Activated naive CD4-positive, alpha-beta T cell treated with anti-CD3 and anti-CD28 coated beads, Interleukin-2, amount 10 ng/mL, durations not matched to agents 7 days and 5 days (primary cell): ENCODE measurements at regions not wholly inside any gene's neighbourhood (a gene's known extent, or its start where the extent isn't known, plus 50 kb on each side); places are given as distances from the start of the nearest gene placed in this dataset.
"Not testable (repeated sequence)": the region's sequence is repeated elsewhere in the genome, so short reads cannot be mapped to it uniquely, and the experiment has no call there.

Source experiments
- CTCF ChIA-PET: fragments of 350-600 bp; sonication (Branson Sonifier 250); formaldehyde crosslinking; loops from one replicate; lab custom pipeline; 2021; ENCODE audit warnings: antibody characterized with exemption; lab: Charles Lee
- DNase-seq: peaks from one replicate; pipeline ENCODE4 v3.0.0-alpha.2; 2020
- H3K27ac Mint-ChIP-seq: one replicate; pipeline ENCODE4 v1.8.0; 2021; ENCODE audit warnings: mild to moderate bottlenecking, moderate library complexity, mixed read lengths
- H3K27me3 Mint-ChIP-seq: one replicate; pipeline ENCODE4 v1.8.0; 2021; ENCODE audit warnings: mild to moderate bottlenecking, mixed read lengths
- H3K36me3 Mint-ChIP-seq: one replicate; pipeline ENCODE4 v1.8.0; 2021; ENCODE audit warnings: mixed read lengths
- H3K4me1 Mint-ChIP-seq: one replicate; pipeline ENCODE4 v1.8.0; 2021; ENCODE audit warnings: mixed read lengths
- H3K4me3 Mint-ChIP-seq: one replicate; pipeline ENCODE4 v1.8.0; 2021; ENCODE audit warnings: mild to moderate bottlenecking, moderate library complexity, mixed read lengths
- H3K9me3 Mint-ChIP-seq: one replicate; pipeline ENCODE4 v1.8.0; 2021; ENCODE audit warnings: mixed read lengths

DNA sequence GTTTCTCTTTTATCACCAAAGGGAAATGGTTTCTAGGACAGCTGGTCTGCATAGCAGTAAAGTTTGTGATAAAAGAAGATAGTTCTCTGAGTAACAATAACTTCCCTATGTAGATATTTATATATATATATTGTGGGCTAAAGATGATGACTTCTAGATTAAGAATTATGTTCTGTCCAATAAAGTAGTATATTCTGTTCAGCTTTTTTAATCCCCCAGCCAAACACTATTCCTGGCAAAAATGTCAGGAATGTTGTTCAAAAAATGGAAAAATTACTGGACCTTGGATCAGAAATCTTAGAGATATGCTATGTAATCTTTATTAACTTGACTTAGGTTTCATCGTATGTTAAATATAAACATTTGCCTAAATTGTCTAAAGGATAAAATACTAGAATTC lies 136.3 kb upstream of the GNAI1 start:
- Mint-ChIP-seq H3K27me3 (no peaks in the 10 kb centered on the region), H3K27ac (no peak overlapping the region), H3K9me3 (no peaks in the 10 kb centered on the region), H3K4me3 (no peak overlapping the region), H3K4me1 (no peaks in the 10 kb centered on the region), H3K36me3 (no peaks in the 10 kb centered on the region)
- CTCF ChIA-PET: no interaction called here
- DNase-seq: no peak

DNA sequence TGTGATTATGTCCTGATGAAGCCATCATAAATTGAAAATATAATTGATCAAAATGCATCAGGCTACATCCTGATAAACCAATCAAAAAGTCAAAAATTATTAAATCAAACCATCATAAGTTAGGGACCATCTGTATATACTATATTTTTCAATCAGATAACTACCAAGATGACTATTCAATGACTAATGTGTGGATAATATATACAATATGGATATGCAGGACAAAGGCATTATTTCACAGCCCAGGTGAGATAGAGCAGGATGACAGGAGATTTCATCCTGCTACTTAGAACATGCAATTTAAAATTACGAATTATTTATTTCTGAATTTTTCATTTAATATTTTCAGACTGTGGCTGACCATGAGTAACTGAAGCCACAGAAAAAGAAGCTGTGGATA lies 137.3 kb upstream of the GNAI1 start:
- Mint-ChIP-seq H3K9me3 (no peaks in the 10 kb centered on the region), H3K4me3 (no peak overlapping the region), H3K27ac (no peak overlapping the region), H3K27me3 (no peaks in the 10 kb centered on the region), H3K36me3 (no peaks in the 10 kb centered on the region), H3K4me1 (no peaks in the 10 kb centered on the region)
- CTCF ChIA-PET: no interaction called here
- DNase-seq: no peak

DNA sequence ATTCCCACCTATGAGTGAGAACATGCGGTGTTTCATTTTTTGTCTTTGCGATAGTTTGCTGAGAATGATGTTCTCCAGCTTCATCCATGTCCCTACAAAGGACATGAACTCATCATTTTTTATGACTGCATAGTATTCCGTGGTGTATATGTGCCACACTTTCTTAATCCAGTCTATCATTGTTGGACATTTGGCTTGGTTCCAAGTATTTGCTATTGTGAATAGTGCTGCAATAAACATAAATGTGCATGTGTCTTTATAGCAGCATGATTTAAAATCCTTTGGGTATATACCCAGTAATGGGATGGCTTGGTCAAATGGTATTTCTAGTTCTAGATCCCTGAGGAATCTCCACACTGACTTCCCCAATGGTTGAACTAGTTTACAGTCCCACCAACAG lies 138.9 kb upstream of the GNAI1 start:
- H3K4me1 Mint-ChIP-seq, DNase-seq, H3K27ac Mint-ChIP-seq, CTCF ChIA-PET, H3K36me3 Mint-ChIP-seq, H3K9me3 Mint-ChIP-seq, H3K27me3 Mint-ChIP-seq, H3K4me3 Mint-ChIP-seq: not testable (repeated sequence)

DNA sequence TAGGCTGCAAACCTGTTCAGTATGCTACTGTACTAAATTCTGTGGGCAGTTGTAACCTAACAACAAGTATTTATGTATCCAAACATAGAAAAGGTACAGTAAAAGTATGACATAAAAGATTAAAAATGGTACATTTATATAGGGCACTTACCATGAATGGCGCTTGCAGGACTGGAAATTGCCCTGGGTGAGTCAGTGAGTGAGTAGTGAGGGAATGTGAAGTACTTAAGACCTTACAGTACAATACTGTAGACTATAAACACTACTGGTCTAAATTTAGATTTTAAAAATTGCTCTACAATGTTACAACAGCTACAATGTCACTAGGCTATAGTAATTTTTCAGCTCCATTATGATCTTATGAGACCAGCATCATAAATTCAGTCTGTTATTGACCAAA lies 146.0 kb upstream of the GNAI1 start:
- Mint-ChIP-seq H3K36me3 (no peaks in the 10 kb centered on the region), H3K4me3 (no peak overlapping the region), H3K27ac (no peak overlapping the region), H3K27me3 (no peaks in the 10 kb centered on the region), H3K4me1 (no peaks in the 10 kb centered on the region), H3K9me3 (no peaks in the 10 kb centered on the region)
- DNase-seq: no peak
- CTCF ChIA-PET: no interaction called here

DNA sequence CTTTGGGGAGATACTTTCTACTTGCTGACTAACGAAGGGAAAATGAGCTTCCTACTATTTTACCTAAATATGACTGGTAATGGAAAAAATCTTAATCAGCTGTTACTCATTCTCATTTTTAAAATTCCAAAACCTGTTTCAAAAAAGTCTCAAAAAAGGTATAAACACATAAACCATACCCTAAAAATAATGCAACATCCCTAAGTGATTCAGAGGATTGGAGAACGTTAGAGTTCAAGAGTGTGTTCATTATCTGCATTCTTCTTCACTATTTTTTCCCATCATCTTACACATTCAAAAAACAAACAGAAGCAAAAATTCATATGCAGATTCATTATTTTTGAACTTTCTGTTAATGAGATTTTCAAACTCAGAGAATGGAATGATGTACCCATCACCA lies 150.4 kb upstream of the GNAI1 start:
- Mint-ChIP-seq H3K9me3 (no peaks in the 10 kb centered on the region), H3K27ac (no peak overlapping the region), H3K4me3 (no peak overlapping the region), H3K4me1 (no peaks in the 10 kb centered on the region), H3K36me3 (no peaks in the 10 kb centered on the region), H3K27me3 (no peaks in the 10 kb centered on the region)
- no peak for DNase-seq
- CTCF ChIA-PET: no interaction called here

DNA sequence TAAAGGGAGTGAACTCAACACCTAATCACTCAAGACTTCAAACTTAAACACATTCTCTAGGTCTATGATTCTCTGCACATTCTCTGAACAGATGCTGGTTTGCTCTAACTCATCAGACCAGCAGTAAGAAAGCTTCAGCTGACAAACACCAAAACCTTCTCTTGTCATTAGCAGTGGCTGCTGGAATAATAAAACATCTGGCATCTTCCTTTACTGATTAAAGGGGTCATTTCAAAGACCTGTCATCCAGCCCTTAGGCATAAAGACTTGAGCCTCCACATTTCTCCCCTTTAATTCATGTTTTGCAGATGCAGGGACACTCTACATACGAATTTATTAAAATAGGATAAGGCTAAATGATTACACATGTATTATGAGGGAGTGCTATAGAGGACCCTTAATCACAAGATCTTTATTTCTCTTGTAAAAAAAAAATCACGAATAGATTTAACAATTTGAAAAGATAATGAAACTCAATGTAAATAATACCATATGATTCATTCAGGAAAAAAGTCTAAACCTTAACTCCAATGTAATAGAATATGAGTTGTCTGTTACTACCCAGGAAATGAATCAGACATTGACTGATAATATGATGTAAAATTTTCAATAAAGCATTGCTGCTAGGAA lies 152.4 kb upstream of the GNAI1 start:
- CTCF ChIA-PET: no interaction called here
- Mint-ChIP-seq H3K4me1 (no peaks in the 10 kb centered on the region), H3K4me3 (no peak overlapping the region), H3K36me3 (no peaks in the 10 kb centered on the region), H3K27me3 (no peaks in the 10 kb centered on the region), H3K27ac (no peak overlapping the region), H3K9me3 (no peaks in the 10 kb centered on the region)
- DNase-seq: no peak

DNA sequence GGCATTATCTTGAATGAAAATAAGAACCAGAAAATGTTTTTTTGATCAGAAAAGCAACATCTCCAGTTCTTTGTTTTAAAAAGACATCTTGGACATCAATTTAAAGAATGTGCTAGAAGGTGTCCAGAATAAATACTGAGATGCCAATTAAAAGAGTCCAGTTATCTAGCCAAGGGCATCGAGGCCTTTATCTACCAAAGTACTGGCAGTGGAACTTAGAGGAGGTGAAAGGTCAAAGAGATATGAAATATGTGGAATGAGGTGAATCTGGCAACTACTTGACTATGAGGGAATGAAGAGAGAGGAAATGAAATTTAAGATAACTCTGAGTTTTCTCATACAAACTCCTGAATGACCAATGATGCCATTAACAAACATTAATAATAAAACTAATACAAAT lies 154.3 kb upstream of the GNAI1 start:
- no peaks in the 10 kb centered on the region for H3K36me3 Mint-ChIP-seq
- peaks cover 9% of the 10 kb centered on the region for H3K9me3 Mint-ChIP-seq
- H3K27me3 Mint-ChIP-seq: no peaks in the 10 kb centered on the region
- peaks cover 11% of the 10 kb centered on the region for H3K4me1 Mint-ChIP-seq
- no peak overlapping the region for H3K27ac Mint-ChIP-seq
- H3K4me3 Mint-ChIP-seq: no peak overlapping the region
- DNase-seq: no peak
- CTCF ChIA-PET: no interaction called here

DNA sequence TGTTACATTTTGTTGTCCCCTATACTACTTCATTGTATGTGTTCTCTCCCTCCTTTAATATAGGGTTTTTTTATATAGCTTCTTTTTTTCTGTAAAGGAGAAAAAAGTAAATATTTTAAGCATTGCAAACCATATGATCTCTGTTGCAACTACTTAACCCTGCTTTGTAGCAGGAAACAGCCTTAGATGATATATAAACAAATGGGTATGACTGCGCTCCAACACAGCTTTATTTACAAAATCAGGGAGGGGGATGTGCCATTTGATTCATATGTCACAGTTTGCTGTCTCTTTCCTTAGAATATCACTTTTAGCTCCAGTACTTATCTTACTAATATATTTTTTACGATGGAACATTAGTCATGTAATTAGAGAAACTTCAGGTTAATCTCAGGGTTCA lies 155.2 kb upstream of the GNAI1 start:
- CTCF ChIA-PET: no interaction called here
- Mint-ChIP-seq H3K27ac (no peak overlapping the region), H3K9me3 (peaks cover 9% of the 10 kb centered on the region), H3K4me3 (no peak overlapping the region), H3K4me1 (peaks cover 11% of the 10 kb centered on the region), H3K27me3 (no peaks in the 10 kb centered on the region), H3K36me3 (no peaks in the 10 kb centered on the region)
- DNase-seq: no peak

DNA sequence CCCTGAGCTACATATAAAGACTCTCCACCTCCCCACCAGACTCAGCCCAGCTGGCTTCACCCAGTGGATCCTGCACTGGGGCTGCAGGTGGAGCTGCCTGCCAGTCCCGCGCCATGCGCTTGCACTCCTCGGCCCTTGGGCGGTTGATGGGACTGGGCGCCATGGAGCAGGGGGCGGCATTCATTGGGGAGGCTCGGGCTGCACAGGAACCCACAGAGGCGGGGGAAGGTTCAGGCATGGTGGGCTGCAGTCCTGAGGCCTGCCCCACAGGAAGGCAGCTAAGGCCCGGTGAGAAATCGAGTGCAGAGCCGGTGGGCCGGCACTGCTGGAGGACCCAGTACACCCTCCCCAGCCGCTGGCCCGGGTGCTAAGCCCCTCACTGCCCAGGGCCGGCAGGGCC lies 157.2 kb upstream of the GNAI1 start:
- H3K9me3 Mint-ChIP-seq: peaks cover 9% of the 10 kb centered on the region
- no peak overlapping the region for H3K4me3 Mint-ChIP-seq
- H3K27me3 Mint-ChIP-seq: no peaks in the 10 kb centered on the region
- H3K4me1 Mint-ChIP-seq: peaks cover 11% of the 10 kb centered on the region
- CTCF ChIA-PET: no interaction called here
- no peak for DNase-seq
- no peaks in the 10 kb centered on the region for H3K36me3 Mint-ChIP-seq
- no peak overlapping the region for H3K27ac Mint-ChIP-seq

DNA sequence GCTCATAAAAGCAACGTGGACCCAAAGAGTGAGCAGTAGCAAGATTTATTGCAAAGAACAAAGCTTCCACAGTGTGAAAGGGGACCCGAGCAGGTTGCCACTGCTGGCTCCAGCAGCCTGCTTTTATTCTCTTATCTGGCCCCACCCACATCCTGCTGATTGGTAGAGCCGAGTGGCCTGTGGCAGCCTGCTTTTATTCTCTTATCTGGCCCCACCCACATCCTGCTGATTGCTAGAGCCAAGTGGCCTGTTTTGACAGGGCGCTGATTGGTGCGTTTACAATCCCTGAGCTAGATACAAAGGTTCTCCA lies 158.0 kb upstream of the GNAI1 start:
- H3K4me1 Mint-ChIP-seq: peaks cover 11% of the 10 kb centered on the region
- H3K9me3 Mint-ChIP-seq, H3K27me3 Mint-ChIP-seq, H3K36me3 Mint-ChIP-seq, CTCF ChIA-PET: not testable (repeated sequence)
- H3K4me3 Mint-ChIP-seq: peak overlapping the region; percentile 56
- DNase-seq: peak; percentile 48
- peak overlapping the region; percentile 64 for H3K27ac Mint-ChIP-seq

DNA sequence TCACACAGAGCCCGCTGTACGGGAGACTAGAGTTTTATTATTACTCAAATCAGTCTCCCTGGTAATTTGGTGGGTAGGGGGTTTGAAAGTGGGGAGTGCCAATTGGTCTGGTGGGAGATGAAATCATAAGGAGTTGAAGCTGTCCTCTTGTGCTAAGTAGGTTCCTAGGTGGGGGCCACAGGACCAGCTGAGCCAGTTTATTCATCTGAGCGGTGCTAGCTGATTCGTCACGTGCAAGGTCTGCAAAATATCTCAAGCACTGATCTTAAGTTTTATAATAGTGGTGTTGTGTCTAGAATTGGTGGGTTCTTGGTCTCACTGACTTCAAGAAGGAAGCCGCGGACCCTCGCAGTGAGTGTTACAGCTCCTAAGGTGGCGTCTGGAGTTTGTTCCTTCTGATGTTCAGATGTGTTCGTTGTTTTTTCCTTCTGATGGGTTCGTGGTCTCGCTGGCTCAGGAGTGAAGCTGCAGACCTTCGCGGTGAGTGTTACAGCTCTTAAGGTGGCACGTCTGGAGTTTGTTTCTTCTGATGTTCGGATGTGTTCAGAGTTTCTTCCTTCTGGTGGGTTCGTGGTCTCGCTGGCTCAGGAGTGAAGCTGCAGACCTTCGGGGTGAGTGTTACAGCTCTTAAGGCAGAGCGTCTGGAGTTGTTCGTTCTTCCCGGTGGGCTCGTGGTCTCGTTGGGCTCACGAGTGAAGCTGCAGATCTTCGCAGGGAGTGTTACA lies 158.5 kb upstream of the GNAI1 start:
- H3K27me3 Mint-ChIP-seq, DNase-seq, CTCF ChIA-PET, H3K36me3 Mint-ChIP-seq, H3K9me3 Mint-ChIP-seq: not testable (repeated sequence)
- peaks cover 11% of the 10 kb centered on the region for H3K4me1 Mint-ChIP-seq
- H3K4me3 Mint-ChIP-seq: peak overlapping the region; percentile 56
- H3K27ac Mint-ChIP-seq: peak overlapping the region; percentile 64

DNA sequence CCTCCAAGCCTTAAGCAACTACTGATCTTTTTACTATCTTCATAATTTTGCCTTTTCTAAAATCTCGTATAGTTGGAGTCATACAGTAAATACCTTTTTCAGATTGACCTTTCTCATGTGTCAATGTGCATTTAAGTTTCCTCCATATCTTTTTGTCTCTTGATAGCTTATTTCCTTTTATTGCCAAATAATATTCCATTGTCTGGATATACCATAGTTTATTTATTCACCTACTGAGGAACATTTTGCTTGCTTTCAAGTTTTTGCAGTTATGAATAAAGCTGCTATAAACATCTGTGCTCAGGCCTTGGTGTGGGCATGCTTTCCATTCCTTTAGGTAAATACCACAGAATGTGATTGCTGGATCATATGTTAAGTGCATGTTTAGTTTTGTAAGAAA lies 161.2 kb upstream of the GNAI1 start:
- DNase-seq: no peak
- Mint-ChIP-seq H3K9me3 (peaks cover 9% of the 10 kb centered on the region), H3K4me1 (peaks cover 11% of the 10 kb centered on the region), H3K4me3 (no peak overlapping the region), H3K27me3 (no peaks in the 10 kb centered on the region), H3K27ac (no peak overlapping the region), H3K36me3 (no peaks in the 10 kb centered on the region)
- CTCF ChIA-PET: no interaction called here

DNA sequence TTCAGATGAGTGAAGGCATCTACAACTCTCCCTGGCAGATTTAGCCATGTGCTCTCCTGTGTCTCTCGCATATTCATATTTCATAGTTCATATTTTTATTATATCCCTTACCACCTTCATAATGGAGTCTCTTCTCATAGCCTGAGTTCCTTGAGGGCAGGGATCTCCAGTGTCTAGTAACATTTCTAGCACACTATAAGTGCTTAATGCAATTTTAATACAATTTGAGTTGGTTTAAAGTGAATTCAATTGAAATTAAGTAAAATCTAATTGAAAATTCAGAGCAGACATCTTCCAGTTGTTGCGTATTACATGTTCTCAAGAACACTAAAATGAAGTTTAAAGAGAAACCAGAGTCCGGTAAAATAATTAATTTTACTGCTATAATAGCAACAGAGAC lies 163.6 kb upstream of the GNAI1 start:
- Mint-ChIP-seq H3K9me3 (peaks cover 2% of the 10 kb centered on the region), H3K4me3 (no peak overlapping the region), H3K4me1 (peaks cover 3% of the 10 kb centered on the region), H3K27me3 (no peaks in the 10 kb centered on the region), H3K36me3 (no peaks in the 10 kb centered on the region), H3K27ac (no peak overlapping the region)
- no peak for DNase-seq
- CTCF ChIA-PET: no interaction called here

DNA sequence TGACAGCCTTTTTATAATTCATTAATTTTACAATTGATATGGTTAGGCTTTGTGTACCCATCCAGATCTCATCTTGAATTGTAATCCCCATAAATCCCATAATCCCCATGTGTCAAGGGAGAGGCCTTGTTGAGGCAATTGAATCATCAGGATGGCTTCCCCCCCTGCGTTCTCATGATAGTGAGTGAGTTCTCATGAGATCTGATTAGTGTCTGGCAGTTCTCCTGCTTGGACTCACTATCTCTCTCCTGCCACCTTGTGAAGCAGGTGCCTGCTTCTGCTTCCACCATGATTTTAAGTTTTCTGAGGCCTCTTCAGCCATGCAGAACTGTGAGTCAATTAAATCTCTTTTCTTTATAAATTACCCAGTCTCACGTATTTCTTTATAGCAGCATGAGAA lies 165.7 kb upstream of the GNAI1 start:
- no peaks in the 10 kb centered on the region for H3K4me1 Mint-ChIP-seq
- H3K4me3 Mint-ChIP-seq: no peak overlapping the region
- no peaks in the 10 kb centered on the region for H3K9me3 Mint-ChIP-seq
- H3K27me3 Mint-ChIP-seq: no peaks in the 10 kb centered on the region
- no peaks in the 10 kb centered on the region for H3K36me3 Mint-ChIP-seq
- CTCF ChIA-PET: no interaction called here
- H3K27ac Mint-ChIP-seq: no peak overlapping the region
- no peak for DNase-seq

DNA sequence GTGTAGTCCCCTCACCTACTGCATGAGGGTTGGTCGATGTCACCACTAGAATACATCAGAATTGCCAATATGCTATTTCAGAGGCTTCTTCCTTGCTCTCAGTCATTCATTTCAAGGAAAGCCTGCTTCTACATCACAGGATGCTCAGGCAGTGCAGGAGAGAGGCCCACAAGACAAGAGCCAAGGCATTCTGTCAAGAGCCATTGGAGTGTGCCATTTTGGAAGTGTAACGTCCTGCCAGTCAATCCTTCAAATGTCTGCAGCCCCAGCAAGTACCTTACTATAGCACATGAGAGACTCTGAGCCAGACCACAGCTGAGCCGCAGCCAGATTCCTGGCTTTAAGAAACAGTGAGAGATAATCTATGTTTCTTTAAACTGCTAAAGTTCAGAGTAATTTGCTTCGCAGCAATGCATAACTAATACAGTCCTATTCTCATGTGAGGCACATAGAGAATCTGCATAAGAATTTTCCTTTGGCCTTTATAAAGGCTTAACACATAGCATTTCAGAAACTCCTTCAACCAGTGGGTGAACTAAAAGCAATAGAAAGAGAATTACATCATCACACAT lies 166.5 kb upstream of the GNAI1 start:
- no peak for DNase-seq
- no peaks in the 10 kb centered on the region for H3K36me3 Mint-ChIP-seq

More for the DNA sequence above, 166.5 kb upstream of the GNAI1 start:
- Mint-ChIP-seq H3K4me3 (no peak overlapping the region), H3K27ac (no peak overlapping the region), H3K4me1 (no peaks in the 10 kb centered on the region), H3K9me3 (no peaks in the 10 kb centered on the region), H3K27me3 (no peaks in the 10 kb centered on the region)
- CTCF ChIA-PET: no interaction called here
